ENCODE measurements at regions not wholly inside any gene's neighbourhood (a gene's known extent, or its start where the extent isn't known, plus 50 kb on each side); places are given as distances from the start of the nearest gene placed in this dataset.
A peak's percentile ranks its signal among the peaks of the same experiment; 100 is the strongest.

- Mint-ChIP-seq H3K36me3 (no peaks in the 10 kb centered on the region), H3K4me3 (no peak overlapping the region), H3K27ac (no peak overlapping the region), H3K4me1 (no peaks in the 10 kb centered on the region), H3K9me3 (no peaks in the 10 kb centered on the region), H3K27me3 (no peaks in the 10 kb centered on the region)
- ATAC-seq = no peak
These were observed 89.0 kb downstream of the NAF1 start for GRCh38 chr4:163077680-163078079.

- Mint-ChIP-seq H3K9me3 (no peaks in the 10 kb centered on the region), H3K4me3 (no peak overlapping the region), H3K27me3 (no peaks in the 10 kb centered on the region), H3K27ac (no peak overlapping the region), H3K4me1 (no peaks in the 10 kb centered on the region), H3K36me3 (no peaks in the 10 kb centered on the region)
- ATAC-seq = no peak
These were observed 94.5 kb downstream of the NAF1 start for GRCh38 chr4:163072222-163072621.

GRCh38 chr4:163071308-163071707, 95.4 kb downstream of the NAF1 start:
- H3K9me3 Mint-ChIP-seq = no peaks in the 10 kb centered on the region
- H3K4me3 Mint-ChIP-seq = no peak overlapping the region
- H3K36me3 Mint-ChIP-seq = no peaks in the 10 kb centered on the region
- no peak for ATAC-seq
- H3K27ac Mint-ChIP-seq = no peak overlapping the region
- H3K27me3 Mint-ChIP-seq = peaks cover 6% of the 10 kb centered on the region
- no peaks in the 10 kb centered on the region for H3K4me1 Mint-ChIP-seq

GRCh38 chr4:163070023-163070422, 96.7 kb downstream of the NAF1 start:
- no peaks in the 10 kb centered on the region for H3K4me1 Mint-ChIP-seq
- no peaks in the 10 kb centered on the region for H3K36me3 Mint-ChIP-seq
- no peak overlapping the region for H3K4me3 Mint-ChIP-seq
- peaks cover 11% of the 10 kb centered on the region for H3K27me3 Mint-ChIP-seq
- no peak for ATAC-seq
- H3K27ac Mint-ChIP-seq = no peak overlapping the region
- H3K9me3 Mint-ChIP-seq = no peaks in the 10 kb centered on the region

- Mint-ChIP-seq H3K9me3 (no peaks in the 10 kb centered on the region), H3K4me3 (no peak overlapping the region), H3K36me3 (no peaks in the 10 kb centered on the region), H3K4me1 (no peaks in the 10 kb centered on the region), H3K27ac (no peak overlapping the region), H3K27me3 (peaks cover 54% of the 10 kb centered on the region)
- ATAC-seq = no peak
These were observed 102.8 kb downstream of the NAF1 start for GRCh38 chr4:163063891-163064290.

GRCh38 chr4:163048447-163048846, 118.2 kb downstream of the NAF1 start:
- H3K36me3 Mint-ChIP-seq = no peaks in the 10 kb centered on the region
- ATAC-seq = peak; percentile 63
- no peak overlapping the region for H3K27ac Mint-ChIP-seq
- no peaks in the 10 kb centered on the region for H3K9me3 Mint-ChIP-seq
- peaks cover 14% of the 10 kb centered on the region for H3K27me3 Mint-ChIP-seq
- H3K4me1 Mint-ChIP-seq = no peaks in the 10 kb centered on the region
- H3K4me3 Mint-ChIP-seq = no peak overlapping the region

- Mint-ChIP-seq H3K27ac (no peak overlapping the region), H3K9me3 (peaks cover 7% of the 10 kb centered on the region), H3K36me3 (peaks cover 6% of the 10 kb centered on the region), H3K4me1 (no peaks in the 10 kb centered on the region), H3K27me3 (peaks cover 39% of the 10 kb centered on the region), H3K4me3 (no peak overlapping the region)
- no peak for ATAC-seq
These were observed 124.4 kb downstream of the NAF1 start for GRCh38 chr4:163042306-163042705.

- H3K4me3 Mint-ChIP-seq = no peak overlapping the region
- no peaks in the 10 kb centered on the region for H3K4me1 Mint-ChIP-seq
- H3K27ac Mint-ChIP-seq = no peak overlapping the region
- H3K36me3 Mint-ChIP-seq = no peaks in the 10 kb centered on the region
- no peaks in the 10 kb centered on the region for H3K9me3 Mint-ChIP-seq
- no peak for ATAC-seq
- H3K27me3 Mint-ChIP-seq = no peaks in the 10 kb centered on the region
These were observed 149.6 kb downstream of the NAF1 start for GRCh38 chr4:163017135-163017534.

- Mint-ChIP-seq H3K27me3 (no peaks in the 10 kb centered on the region), H3K4me1 (no peaks in the 10 kb centered on the region), H3K27ac (no peak overlapping the region), H3K9me3 (peaks cover 10% of the 10 kb centered on the region), H3K36me3 (no peaks in the 10 kb centered on the region), H3K4me3 (no peak overlapping the region)
- no peak for ATAC-seq
These were observed 153.9 kb downstream of the NAF1 start for GRCh38 chr4:163012816-163013215.

- peaks cover 11% of the 10 kb centered on the region for H3K27me3 Mint-ChIP-seq
- peaks cover 9% of the 10 kb centered on the region for H3K9me3 Mint-ChIP-seq
- ATAC-seq = no peak
- H3K36me3 Mint-ChIP-seq = no peaks in the 10 kb centered on the region
- H3K4me1 Mint-ChIP-seq = no peaks in the 10 kb centered on the region
- no peak overlapping the region for H3K4me3 Mint-ChIP-seq
- H3K27ac Mint-ChIP-seq = no peak overlapping the region
These were observed 162.7 kb downstream of the NAF1 start for GRCh38 chr4:163003979-163004378.

- H3K27ac Mint-ChIP-seq = no peak overlapping the region
- H3K27me3 Mint-ChIP-seq = peaks cover 12% of the 10 kb centered on the region
- no peaks in the 10 kb centered on the region for H3K4me1 Mint-ChIP-seq
- ATAC-seq = no peak
- no peak overlapping the region for H3K4me3 Mint-ChIP-seq
- no peaks in the 10 kb centered on the region for H3K36me3 Mint-ChIP-seq
- H3K9me3 Mint-ChIP-seq = no peaks in the 10 kb centered on the region
These were observed 178.2 kb downstream of the NAF1 start for GRCh38 chr4:162988530-162988929.

- H3K36me3 Mint-ChIP-seq = no peaks in the 10 kb centered on the region
- peak; percentile 16 for ATAC-seq
- no peaks in the 10 kb centered on the region for H3K4me1 Mint-ChIP-seq
- H3K27me3 Mint-ChIP-seq = no peaks in the 10 kb centered on the region
- peaks cover 4% of the 10 kb centered on the region for H3K9me3 Mint-ChIP-seq
- H3K4me3 Mint-ChIP-seq = no peak overlapping the region
- H3K27ac Mint-ChIP-seq = no peak overlapping the region
These were observed 181.6 kb downstream of the NAF1 start for GRCh38 chr4:162985131-162985530.

- ATAC-seq = no peak
- Mint-ChIP-seq H3K36me3 (no peaks in the 10 kb centered on the region), H3K27ac (no peak overlapping the region), H3K4me1 (no peaks in the 10 kb centered on the region), H3K4me3 (no peak overlapping the region), H3K9me3 (peaks cover 4% of the 10 kb centered on the region), H3K27me3 (no peaks in the 10 kb centered on the region)
These were observed 182.1 kb downstream of the NAF1 start for GRCh38 chr4:162984621-162985020.

- Mint-ChIP-seq H3K27ac (no peak overlapping the region), H3K4me1 (no peaks in the 10 kb centered on the region), H3K36me3 (no peaks in the 10 kb centered on the region), H3K27me3 (no peaks in the 10 kb centered on the region), H3K9me3 (peaks cover 4% of the 10 kb centered on the region), H3K4me3 (no peak overlapping the region)
- no peak for ATAC-seq
These were observed 184.9 kb downstream of the NAF1 start for GRCh38 chr4:162981823-162982222.

GRCh38 chr4:162978398-162978797, 188.3 kb downstream of the NAF1 start:
- Mint-ChIP-seq H3K4me3 (no peak overlapping the region), H3K4me1 (no peaks in the 10 kb centered on the region), H3K27me3 (no peaks in the 10 kb centered on the region), H3K36me3 (no peaks in the 10 kb centered on the region), H3K27ac (no peak overlapping the region), H3K9me3 (peaks cover 4% of the 10 kb centered on the region)
- ATAC-seq = no peak

- Mint-ChIP-seq H3K9me3 (peaks cover 4% of the 10 kb centered on the region), H3K36me3 (no peaks in the 10 kb centered on the region), H3K4me3 (no peak overlapping the region), H3K27me3 (no peaks in the 10 kb centered on the region), H3K27ac (no peak overlapping the region), H3K4me1 (no peaks in the 10 kb centered on the region)
- no peak for ATAC-seq
These were observed 188.9 kb downstream of the NAF1 start for GRCh38 chr4:162977788-162978187.

- Mint-ChIP-seq H3K27ac (no peak overlapping the region), H3K27me3 (no peaks in the 10 kb centered on the region), H3K4me1 (no peaks in the 10 kb centered on the region), H3K4me3 (no peak overlapping the region), H3K9me3 (peaks cover 2% of the 10 kb centered on the region), H3K36me3 (no peaks in the 10 kb centered on the region)
- ATAC-seq = no peak
These were observed 193.9 kb downstream of the NAF1 start for GRCh38 chr4:162972661-162973330.

Measured in stimulated activated memory B cell treated with anti-CD40 and anti-IgM and Interleukin-4, amounts not matched to agents 10 μg/mL and 1 μg/mL and 100 μg/mL, for 72 hours (primary cell).